ENCODE measurements at regions not wholly inside any gene's neighbourhood (a gene's known extent, or its start where the extent isn't known, plus 50 kb on each side); places are given as distances from the start of the nearest gene placed in this dataset.

DNA sequence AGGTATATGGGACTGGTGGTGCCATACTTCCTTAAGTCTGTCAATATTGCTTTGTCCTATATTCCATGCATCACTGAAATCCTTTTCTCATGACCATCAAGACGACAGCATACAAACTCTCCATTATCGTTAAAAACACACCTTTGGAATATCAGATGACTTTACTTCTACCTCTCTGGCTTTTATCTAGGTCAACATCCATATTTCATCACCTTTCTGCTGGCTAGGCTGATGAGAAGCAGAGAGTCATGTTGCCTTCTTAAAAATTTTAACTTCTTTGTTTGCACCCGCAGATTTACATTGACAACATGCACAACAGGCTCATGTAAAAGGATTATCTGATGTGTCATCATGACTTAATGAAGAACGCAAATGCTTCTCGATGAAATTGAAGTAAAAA lies 771.4 kb downstream of the OLFM4 start:
- no peak overlapping the region for H3K14ac ChIP-seq (ENCODE audit: insufficient read depth, low read length)
- 100% methylated on average over 2 of the region's 5 CpGs for WGBS (ENCODE audit: extremely low coverage, insufficient read length, low lambda C conversion rate)
- H2BK120ac ChIP-seq (ENCODE audit: low read depth, low read length, poor library complexity, severe bottlenecking): no peak overlapping the region
- H4K8ac ChIP-seq (replicated peaks; ENCODE audit: insufficient read length, low read depth, low read length): no peak overlapping the region
- H2AFZ ChIP-seq (ENCODE audit: low read length): no peak overlapping the region
- no peaks in the 10 kb centered on the region for H3K23me2 ChIP-seq (ENCODE audit: insufficient read length, low read depth, low read length, poor library complexity, severe bottlenecking)
- H2AK5ac ChIP-seq (ENCODE audit: insufficient read length, low read length): no peak overlapping the region
- no peak overlapping the region for H3K18ac ChIP-seq (ENCODE audit: insufficient read length, low read depth, low read length)
- H4K91ac ChIP-seq (ENCODE audit: insufficient read length, low read depth, low read length): no peak overlapping the region
- no peak overlapping the region for H3K4me2 ChIP-seq (ENCODE audit: insufficient read depth, insufficient read length, low read length)
- no peaks in the 10 kb centered on the region for H4K20me1 ChIP-seq (ENCODE audit: control insufficient read depth, insufficient read depth, insufficient read length)
- no peak overlapping the region for H3K4ac ChIP-seq (ENCODE audit: low read depth, low read length)
- no peak overlapping the region for H2BK15ac ChIP-seq (ENCODE audit: low read depth, low read length)
- H3K27ac Mint-ChIP-seq: no peak overlapping the region
- peaks cover 0 to 5% (median 0%) of the 10 kb centered on the region in 3 experiments; a peak in 2 of 7 replicates for H3K36me3 Mint-ChIP-seq (ENCODE audit: insufficient read depth in 1 of 3, low read depth in 3 of 3)
- H3K4me1 ChIP-seq (ENCODE audit: insufficient read depth, low read length): no peaks in the 10 kb centered on the region
- no peak overlapping the region for H3K27ac ChIP-seq (ENCODE audit: insufficient read length, low read depth, low read length)
- no peak overlapping the region for H3K56ac ChIP-seq (ENCODE audit: insufficient read length, low read depth, low read length)
- H3K27me3 Mint-ChIP-seq (ENCODE audit: low read depth): no peaks in the 10 kb centered on the region
- H2BK12ac ChIP-seq (ENCODE audit: insufficient read length, low read depth, low read length): no peak overlapping the region
- H3K9me3 Mint-ChIP-seq: peaks cover 0 to 3% of the 10 kb centered on the region in 2 experiments; a peak in 2 of 5 replicates
- no peak overlapping the region for H3K4me3 Mint-ChIP-seq
- peaks cover 0 to 2% of the 10 kb centered on the region in 2 experiments; a peak in 1 of 4 replicates for H3K4me1 Mint-ChIP-seq
- no peaks in the 10 kb centered on the region for H3K79me2 ChIP-seq (ENCODE audit: insufficient read depth, low read length)
- TF ChIP-seq, protein P1, sequence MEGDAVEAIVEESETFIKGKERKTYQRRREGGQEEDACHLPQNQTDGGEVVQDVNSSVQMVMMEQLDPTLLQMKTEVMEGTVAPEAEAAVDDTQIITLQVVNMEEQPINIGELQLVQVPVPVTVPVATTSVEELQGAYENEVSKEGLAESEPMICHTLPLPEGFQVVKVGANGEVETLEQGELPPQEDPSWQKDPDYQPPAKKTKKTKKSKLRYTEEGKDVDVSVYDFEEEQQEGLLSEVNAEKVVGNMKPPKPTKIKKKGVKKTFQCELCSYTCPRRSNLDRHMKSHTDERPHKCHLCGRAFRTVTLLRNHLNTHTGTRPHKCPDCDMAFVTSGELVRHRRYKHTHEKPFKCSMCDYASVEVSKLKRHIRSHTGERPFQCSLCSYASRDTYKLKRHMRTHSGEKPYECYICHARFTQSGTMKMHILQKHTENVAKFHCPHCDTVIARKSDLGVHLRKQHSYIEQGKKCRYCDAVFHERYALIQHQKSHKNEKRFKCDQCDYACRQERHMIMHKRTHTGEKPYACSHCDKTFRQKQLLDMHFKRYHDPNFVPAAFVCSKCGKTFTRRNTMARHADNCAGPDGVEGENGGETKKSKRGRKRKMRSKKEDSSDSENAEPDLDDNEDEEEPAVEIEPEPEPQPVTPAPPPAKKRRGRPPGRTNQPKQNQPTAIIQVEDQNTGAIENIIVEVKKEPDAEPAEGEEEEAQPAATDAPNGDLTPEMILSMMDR (conservative IDR thresholded peaks at IDR 0.05): no peak
- no peaks in the 10 kb centered on the region for H3K9me3 ChIP-seq (ENCODE audit: control insufficient read depth, low read depth, low read length)
- H3K79me1 ChIP-seq (ENCODE audit: insufficient read depth, low read depth, low read length, poor library complexity, severe bottlenecking): no peaks in the 10 kb centered on the region
- no peak overlapping the region for H3T11ph ChIP-seq (ENCODE audit: low read length)
- no peaks in the 10 kb centered on the region for H3K27me3 ChIP-seq (ENCODE audit: insufficient read depth, low read length)
- no peak overlapping the region for H4K5ac ChIP-seq (ENCODE audit: insufficient read length, low read depth, low read length)
- no peak for DNase-seq
- H3K9ac ChIP-seq (ENCODE audit: extremely low read depth, insufficient read length, low read length): no peak overlapping the region
- no peak overlapping the region for H3K23ac ChIP-seq (ENCODE audit: insufficient read length, low read depth, low read length)
- no peak overlapping the region for H2BK5ac ChIP-seq (ENCODE audit: insufficient read length, low read length)
- no peak overlapping the region for H2BK20ac ChIP-seq (ENCODE audit: low read depth, low read length, poor library complexity, severe bottlenecking)

Measured in H9 (cell line).